NCI-H1092 treated with DMSO at 0.1 percent for 48 hours (cell line): ENCODE measurements at regions not wholly inside any gene's neighbourhood (a gene's known extent, or its start where the extent isn't known, plus 50 kb on each side); places are given as distances from the start of the nearest gene placed in this dataset.
A peak's percentile ranks its signal among the peaks of the same experiment; 100 is the strongest.

ENCODE experiments used
- DNase-seq: peaks from one replicate; lab custom pipeline; 2025; lab: John Stamatoyannopoulos, UW

DNA sequence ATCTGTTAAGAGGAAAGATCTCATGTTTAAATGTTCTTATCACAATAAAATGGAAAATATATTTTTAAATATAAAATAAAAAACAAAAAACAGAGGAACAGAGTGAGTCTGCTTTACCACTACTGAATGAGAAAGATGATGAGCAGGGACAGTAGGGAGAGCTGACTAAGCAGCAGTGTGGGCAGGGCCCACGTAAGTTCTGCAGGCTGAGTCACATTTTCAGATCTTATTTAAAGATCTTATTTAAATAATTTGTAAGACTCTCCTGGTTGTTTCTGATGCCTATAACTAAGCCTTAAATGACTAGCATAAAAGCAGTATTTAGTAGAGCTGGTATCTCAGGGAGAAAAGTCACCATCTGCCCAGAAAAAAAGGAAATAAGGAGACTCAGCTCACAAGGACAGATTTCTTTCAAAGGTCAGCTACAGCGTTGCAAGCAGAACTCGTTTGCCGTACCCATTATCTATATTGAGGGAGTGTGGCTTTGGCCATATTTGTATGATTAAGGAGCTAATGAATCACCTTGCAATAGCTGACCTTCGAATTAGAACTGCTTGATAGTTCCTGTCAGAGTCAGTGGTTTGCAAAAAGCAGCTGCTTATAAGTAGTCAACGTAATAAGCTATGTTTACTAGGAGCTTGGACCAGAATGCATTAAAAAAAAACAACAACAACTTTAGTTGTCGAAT, 322.1 kb upstream of the CHAC2 start:
- no peak for DNase-seq

- DNase-seq = no peak
These were observed 324.8 kb upstream of the CHAC2 start for GRCh38 chr2:53442783-53443182.

GRCh38 chr2:53442093-53442492, 325.5 kb upstream of the CHAC2 start:
- DNase-seq = no peak

DNA sequence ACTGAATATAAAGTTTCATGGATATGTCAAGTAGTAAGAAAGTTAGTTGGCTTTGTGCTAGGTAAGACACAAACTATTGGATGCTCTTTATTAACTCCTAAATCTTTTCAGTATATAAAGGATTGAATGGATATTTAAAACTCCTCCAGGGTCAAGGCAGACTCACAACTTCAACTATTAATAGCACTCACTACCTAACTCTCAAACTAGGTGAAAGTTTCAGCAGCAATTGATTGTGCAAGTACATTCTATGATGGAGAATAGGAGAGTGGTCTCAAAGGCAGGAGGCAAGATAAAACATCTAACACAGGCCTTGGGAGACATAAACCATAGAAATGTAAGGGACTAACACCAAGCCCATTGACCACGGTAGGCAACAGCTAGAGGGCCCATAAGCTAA, 328.9 kb upstream of the CHAC2 start:
- no peak for DNase-seq

GRCh38 chr2:53438100-53438499, 329.5 kb upstream of the CHAC2 start:
- DNase-seq = no peak

- no peak for DNase-seq
These were observed 330.2 kb upstream of the CHAC2 start for GRCh38 chr2:53437371-53437770.

DNA sequence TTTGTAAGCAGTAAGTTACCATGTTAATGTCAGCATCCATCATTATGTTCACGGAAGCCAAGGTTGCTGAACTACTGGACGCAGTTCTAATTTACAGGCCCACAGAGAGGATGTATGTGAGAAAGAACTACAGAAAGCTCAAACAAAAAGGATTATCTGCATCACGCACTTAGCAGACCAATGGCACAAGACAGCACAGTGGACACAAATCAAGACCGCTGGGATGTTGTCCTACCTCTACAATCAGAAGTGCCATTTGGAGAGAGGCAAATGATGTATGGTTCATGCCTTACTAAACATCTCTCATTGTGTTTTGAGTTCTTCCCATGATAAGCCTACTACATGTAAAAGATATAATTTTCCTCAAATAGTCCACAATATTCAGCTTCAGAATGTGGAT, 330.7 kb upstream of the CHAC2 start:
- DNase-seq = no peak

GRCh38 chr2:53435610-53436009, 332.0 kb upstream of the CHAC2 start:
- no peak for DNase-seq

DNA sequence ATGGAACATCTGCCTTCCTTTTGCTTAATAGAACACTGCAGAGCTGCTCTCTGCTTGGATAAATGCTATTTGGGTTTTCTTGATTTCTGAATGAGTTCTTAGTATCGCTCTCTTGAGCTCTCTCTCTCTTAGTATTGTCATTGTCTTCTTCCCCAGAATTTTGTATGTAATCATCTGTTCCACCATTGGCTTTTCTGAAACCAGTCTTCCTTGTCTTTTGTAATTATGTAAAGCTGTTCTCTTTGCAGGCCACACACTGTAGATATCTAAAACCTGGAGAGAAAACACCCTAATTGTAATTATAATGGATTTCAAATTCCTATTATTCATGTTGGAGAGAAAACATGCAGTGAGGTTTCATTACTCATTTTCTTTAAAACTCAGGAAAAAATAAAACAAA, 333.1 kb upstream of the CHAC2 start:
- DNase-seq = no peak

- DNase-seq = no peak
These were observed 334.7 kb upstream of the CHAC2 start for GRCh38 chr2:53432936-53433335.

DNA sequence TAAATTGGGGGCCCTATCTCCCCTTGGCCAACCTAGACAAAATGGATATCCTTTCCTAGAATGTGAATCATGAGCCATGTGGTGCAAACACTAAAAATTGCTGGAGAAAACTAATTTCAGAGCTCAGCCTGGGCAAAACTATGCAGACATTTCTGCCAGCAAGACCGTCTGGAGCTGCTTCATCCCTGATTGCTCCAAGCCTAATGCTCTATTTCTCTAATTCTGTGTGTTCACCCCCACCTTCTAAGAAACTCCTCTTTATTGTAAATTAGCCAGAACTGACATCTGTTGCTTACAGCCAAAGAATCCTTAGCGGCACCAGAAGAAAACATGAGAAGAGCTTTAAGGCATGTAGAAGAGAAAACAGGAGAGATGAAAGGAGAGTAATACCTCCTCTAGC, 337.7 kb upstream of the CHAC2 start:
- DNase-seq = no peak

GRCh38 chr2:53424902-53425301, 342.7 kb upstream of the CHAC2 start:
- DNase-seq = no peak

DNA sequence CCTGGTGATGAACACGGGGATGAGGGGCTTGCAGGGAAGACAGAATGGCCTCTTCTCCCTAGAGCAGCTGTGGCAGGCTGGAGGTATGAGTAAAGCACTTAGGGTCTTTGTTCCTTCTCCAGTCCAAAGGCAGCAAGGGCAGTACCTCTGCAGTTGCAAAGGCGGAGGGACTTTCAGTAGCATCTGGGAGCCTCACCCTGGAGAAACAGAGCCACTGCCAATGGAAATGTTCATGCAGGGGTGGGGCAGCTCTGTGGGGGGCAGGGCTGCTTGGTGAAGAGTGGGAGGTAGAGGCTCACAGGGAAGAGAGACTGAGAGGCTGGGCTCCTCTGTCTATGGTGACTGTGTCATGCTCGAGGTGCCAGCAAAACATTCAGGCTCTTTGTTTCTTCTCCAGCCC, 344.1 kb upstream of the CHAC2 start:
- DNase-seq = no peak

- DNase-seq = peak; percentile 26
These were observed 344.6 kb upstream of the CHAC2 start for GRCh38 chr2:53422979-53423378.

GRCh38 chr2:53417385-53417784, 350.2 kb upstream of the CHAC2 start:
- no peak for DNase-seq

DNA sequence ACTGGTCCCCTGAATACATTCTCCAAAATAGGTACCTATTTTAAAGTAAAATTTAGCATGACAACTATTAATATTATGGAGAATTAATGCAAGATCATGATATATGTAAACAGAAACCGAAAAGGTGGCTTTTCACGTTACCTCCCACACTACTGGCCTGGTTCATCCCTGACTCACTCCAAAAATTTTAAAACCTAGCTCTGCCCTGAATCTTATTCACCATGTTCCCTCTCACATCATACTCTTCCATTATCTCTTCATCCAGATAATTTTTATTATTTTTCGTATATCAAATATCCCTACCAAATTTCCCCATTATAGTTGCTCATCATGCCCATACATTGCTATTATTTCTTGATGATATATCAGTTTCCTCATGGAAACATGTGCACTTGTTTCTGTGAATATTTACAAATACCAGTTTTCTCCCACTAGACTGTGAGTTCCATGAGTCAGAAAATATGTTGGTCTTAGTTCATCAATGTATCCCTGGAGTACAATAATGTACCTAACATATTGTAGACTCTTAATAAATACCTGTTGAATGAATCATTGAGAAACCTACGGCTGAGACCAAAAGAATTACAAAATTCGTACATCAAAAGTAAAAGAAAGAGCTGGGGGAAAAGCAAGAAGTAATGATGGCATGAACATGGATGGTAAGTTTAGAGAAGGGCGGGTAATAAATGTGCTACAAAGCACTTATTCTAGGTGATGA, 360.1 kb upstream of the CHAC2 start:
- no peak for DNase-seq

- DNase-seq = no peak
These were observed 363.7 kb upstream of the CHAC2 start for GRCh38 chr2:53403792-53404413.

DNA sequence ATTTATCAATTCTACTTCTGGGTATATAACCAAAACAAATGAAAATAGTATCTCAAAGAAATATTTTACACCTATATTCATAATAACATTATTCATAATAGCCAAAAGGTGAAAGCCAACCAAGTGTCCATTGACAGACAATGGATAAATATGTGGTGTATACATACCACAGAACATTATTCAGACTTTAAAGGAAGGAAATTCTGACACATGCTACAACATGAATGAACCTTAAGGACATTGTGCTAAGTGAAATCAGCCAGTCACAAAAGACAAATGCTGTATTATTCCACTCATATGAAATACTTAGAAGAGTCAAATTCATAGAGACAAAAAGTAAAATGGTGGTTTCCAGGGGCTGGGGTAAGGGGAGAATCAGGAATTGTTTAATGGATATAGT, 370.5 kb upstream of the CHAC2 start:
- no peak for DNase-seq

GRCh38 chr2:53381271-53381670, 386.3 kb upstream of the CHAC2 start:
- no peak for DNase-seq

GRCh38 chr2:53379547-53379946, 388.1 kb upstream of the CHAC2 start:
- no peak for DNase-seq

DNA sequence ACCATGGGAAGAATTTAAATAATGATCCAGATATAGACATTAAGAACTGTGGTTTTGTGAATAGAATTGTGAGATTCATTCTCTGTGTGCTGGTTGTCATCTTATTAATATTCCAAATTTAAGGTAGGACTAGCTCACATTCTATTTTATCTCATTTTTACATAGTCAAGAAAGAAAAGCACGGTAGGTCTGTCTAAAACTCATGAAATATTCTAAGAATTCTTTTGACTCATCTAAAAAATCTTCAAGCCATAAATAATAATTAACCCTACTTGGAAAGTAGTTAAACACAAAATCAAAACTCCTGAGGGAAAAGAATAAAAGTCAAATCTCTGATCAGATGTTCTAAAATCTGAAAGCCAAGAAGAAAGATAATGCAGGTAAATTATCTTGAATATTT, 388.8 kb upstream of the CHAC2 start:
- DNase-seq = no peak

DNA sequence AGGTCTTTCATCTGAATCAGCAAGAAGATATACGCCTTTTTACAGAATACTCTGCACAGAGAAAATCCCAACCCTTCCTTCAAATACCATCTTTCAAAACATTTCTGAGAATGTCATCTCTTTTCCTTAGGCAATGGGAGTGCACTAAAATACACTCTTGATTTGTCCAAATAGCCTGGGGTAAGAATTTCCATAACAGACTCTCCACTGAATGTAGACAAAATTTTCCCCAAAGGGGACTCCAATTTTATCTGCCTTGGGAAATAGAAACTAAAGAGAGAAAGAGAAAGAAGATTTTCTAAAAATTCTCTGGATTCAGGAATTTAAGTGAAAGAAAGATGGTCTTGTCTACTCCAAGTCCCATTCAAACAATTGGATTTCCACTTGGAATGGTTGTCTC, 394.5 kb upstream of the CHAC2 start:
- no peak for DNase-seq

- no peak for DNase-seq
These were observed 401.1 kb upstream of the CHAC2 start for GRCh38 chr2:53366543-53366942.

DNA sequence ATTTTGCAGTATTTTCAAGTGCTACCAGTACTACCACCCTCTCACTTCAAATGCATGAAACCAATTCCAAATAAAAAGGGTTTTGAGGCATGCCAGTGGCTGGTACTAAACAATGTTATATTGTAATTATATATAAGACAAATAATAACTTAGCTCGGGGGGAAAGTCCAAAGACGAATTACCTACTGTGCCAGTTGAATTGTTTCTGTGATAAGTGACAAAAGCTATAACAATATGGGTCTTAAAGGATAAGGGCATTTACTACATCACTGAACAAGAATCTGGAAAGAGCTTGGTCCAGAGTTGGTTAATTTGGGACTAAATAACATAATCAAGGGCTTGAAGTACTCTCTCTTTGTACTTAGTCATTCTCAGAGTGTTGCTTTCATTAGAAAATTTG, 404.7 kb upstream of the CHAC2 start:
- no peak for DNase-seq
